Liver (tissue), 8 donors: ENCODE measurements at regions not wholly inside any gene's neighbourhood (a gene's known extent, or its start where the extent isn't known, plus 50 kb on each side); places are given as distances from the start of the nearest gene placed in this dataset.

Source experiments
- DNase-seq: peaks from one replicate; pipeline ENCODE4 v3.0.0-alpha.2; 2017; ENCODE audit warnings: low spot score
- H3K27ac ChIP-seq, 2 donors: one replicate each; pipeline ENCODE4 v1.7.0; 2013; ENCODE audit warnings: inconsistent platforms in 2 of 2, low read length in 2 of 2, control low read depth in 1 of 2, low read depth in 1 of 2, mild to moderate bottlenecking in 1 of 2
- H3K27me3 ChIP-seq, 4 donors: one replicate each; pipeline versions ENCODE4 v1.6.1 to v1.7.0; 2013; ENCODE audit warnings: low read length in 3 of 4, inconsistent platforms in 1 of 4, mild to moderate bottlenecking in 1 of 4, moderate library complexity in 1 of 4; ENCODE audit not compliant: control insufficient read depth in 4 of 4, insufficient read depth in 4 of 4
- H3K36me3 ChIP-seq, 4 donors: one replicate each; pipeline versions ENCODE4 v1.6.1 to v1.7.0; 2013; ENCODE audit warnings: low read length in 3 of 4, mild to moderate bottlenecking in 3 of 4, low read depth in 1 of 4, moderate library complexity in 1 of 4; ENCODE audit not compliant: control insufficient read depth in 4 of 4, insufficient read depth in 3 of 4
- H3K4me1 ChIP-seq, 4 donors: one replicate each; pipeline versions ENCODE4 v1.6.1 to v1.7.0; 2013; ENCODE audit warnings: low read length in 3 of 4, mild to moderate bottlenecking in 3 of 4, moderate library complexity in 1 of 4; ENCODE audit not compliant: control insufficient read depth in 4 of 4, insufficient read depth in 4 of 4
- H3K4me3 ChIP-seq, 3 donors: one replicate each; pipeline versions ENCODE4 v1.6.1 to v1.7.0; 2013; ENCODE audit warnings: low read length in 3 of 3, control low read depth in 1 of 3, low read depth in 1 of 3, mild to moderate bottlenecking in 1 of 3
- H3K9ac ChIP-seq, 2 donors: one replicate each; pipeline ENCODE4 v1.7.0; 2013; ENCODE audit warnings: low read length in 2 of 2, mild to moderate bottlenecking in 2 of 2, moderate library complexity in 2 of 2, control low read depth in 1 of 2, low read depth in 1 of 2
- H3K9me3 ChIP-seq, 4 donors: one replicate each; pipeline versions ENCODE4 v1.6.1 to v1.7.0; 2013; ENCODE audit warnings: low read length in 3 of 4; ENCODE audit not compliant: control insufficient read depth in 4 of 4
- ATF3 ChIP-seq: IDR thresholded peaks from 2 replicates; pipeline ENCODE4 v1.6.1; 2016; ENCODE audit warnings: antibody characterized with exemption
- CTCF ChIP-seq: fragments of 150-350 bp; IDR thresholded peaks from 2 replicates; pipeline ENCODE4 v1.5.1; 2017; ENCODE audit warnings: improper control_type of control experiment, low read depth, low read length; ENCODE audit not compliant: missing input control
- EGR1 ChIP-seq, 2 donors: IDR thresholded peaks; 2 replicates each; pipeline ENCODE4 v1.6.1; 2016 to 2018; ENCODE audit warnings: antibody characterized with exemption in 2 of 2, low read depth in 2 of 2
- FOXA1 ChIP-seq: IDR thresholded peaks from 2 replicates; pipeline ENCODE4 v1.6.1; 2016; ENCODE audit warnings: antibody characterized with exemption
- FOXA2 ChIP-seq: IDR thresholded peaks from 2 replicates; pipeline ENCODE4 v1.6.1; 2016; ENCODE audit warnings: antibody characterized with exemption
- GABPA ChIP-seq, 2 donors: IDR thresholded peaks in 1 of 2; conservative IDR thresholded peaks in 1 of 2; 2 replicates each; pipeline ENCODE4 v1.6.1; 2016; ENCODE audit warnings: antibody characterized with exemption in 2 of 2, mild to moderate bottlenecking in 1 of 2, moderate library complexity in 1 of 2
- HNF4A ChIP-seq, 2 donors: conservative IDR thresholded peaks; 2 replicates each; pipeline ENCODE4 v1.6.1; 2016; ENCODE audit warnings: antibody characterized with exemption in 2 of 2, mild to moderate bottlenecking in 2 of 2
- HNF4G ChIP-seq: IDR thresholded peaks from 2 replicates; pipeline ENCODE4 v1.6.1; 2016; ENCODE audit warnings: antibody characterized with exemption
- JUND ChIP-seq, 2 donors: IDR thresholded peaks; 2 replicates each; pipeline ENCODE4 v1.6.1; 2016; ENCODE audit warnings: antibody characterized with exemption in 2 of 2
- MAX ChIP-seq: IDR thresholded peaks from 2 replicates; pipeline ENCODE4 v1.6.1; 2016; ENCODE audit warnings: antibody characterized with exemption
- NR2F2 ChIP-seq: IDR thresholded peaks from 2 replicates; pipeline ENCODE4 v1.6.1; 2016; ENCODE audit warnings: antibody characterized with exemption
- RAD21 ChIP-seq, 2 donors: IDR thresholded peaks; 2 replicates each; pipeline ENCODE4 v1.6.1; 2016; ENCODE audit warnings: antibody characterized with exemption in 2 of 2, mild to moderate bottlenecking in 2 of 2
- RXRA ChIP-seq, 2 donors: IDR thresholded peaks; 2 replicates each; pipeline ENCODE4 v1.6.1; 2017 to 2018; ENCODE audit warnings: antibody characterized with exemption in 2 of 2, mild to moderate bottlenecking in 1 of 2
- SP1 ChIP-seq: IDR thresholded peaks from 2 replicates; pipeline ENCODE4 v1.6.1; 2018; ENCODE audit warnings: antibody characterized with exemption, mild to moderate bottlenecking
- TAF1 ChIP-seq: conservative IDR thresholded peaks from 2 replicates; pipeline ENCODE4 v1.6.1; 2016; ENCODE audit warnings: antibody characterized with exemption, mild to moderate bottlenecking
- YY1 ChIP-seq: IDR thresholded peaks from 2 replicates; pipeline ENCODE4 v1.6.1; 2016; ENCODE audit warnings: antibody characterized with exemption, mild to moderate bottlenecking
- ZBTB33 ChIP-seq: IDR thresholded peaks from 2 replicates; pipeline ENCODE4 v1.6.1; 2016; ENCODE audit warnings: antibody characterized with exemption
- WGBS: extraction: QIAGEN DNeasy Blood & Tissue Kit; methylation state at CpG from one replicate; pipeline ENCODE4 v1.1.7; 2013; 5-methylcytosine and 5-hydroxymethylcytosine counted together
- TF ChIP-seq, protein P1 (sequence below): IDR thresholded peaks from 2 replicates; pipeline ENCODE4 v1.6.1; 2016; ENCODE audit warnings: antibody characterized with exemption, mild to moderate bottlenecking
- donor health status: healthy.
- donor health status: healthy.
- donor health status: healthy.
- donor health status: healthy.
- donor health status: healthy.

GRCh38 chrX:137999071-137999470 is 433.1 kb downstream of the ZIC3 start (continued):
- TF ChIP-seq CTCF = no peak
- no peak for TF ChIP-seq RXRA (IDR thresholded peaks at IDR 0.05)
- TF ChIP-seq SP1 = no peak
- TF ChIP-seq RAD21 (IDR thresholded peaks at IDR 0.05) = no peak
- TF ChIP-seq NR2F2 = no peak
- no peak for TF ChIP-seq EGR1 (IDR thresholded peaks at IDR 0.05; ENCODE audit: low read depth in 2 of 2)

GRCh38 chrX:137999552-137999951 is 433.6 kb downstream of the ZIC3 start:
- H3K4me1 ChIP-seq = no peaks in the 10 kb centered on the region
- no peaks in the 10 kb centered on the region for H3K9me3 ChIP-seq
- no peak overlapping the region for H3K9ac ChIP-seq
- no peaks in the 10 kb centered on the region for H3K36me3 ChIP-seq
- WGBS = 54% methylated on average over 3 of the region's 3 CpGs
- peaks cover 0 to 2% (median 0%) of the 10 kb centered on the region in 4 donors for H3K27me3 ChIP-seq
- no peak for TF ChIP-seq FOXA1
- TF ChIP-seq SP1 = no peak
- no peak for TF ChIP-seq RAD21 (IDR thresholded peaks at IDR 0.05)
- no peak for TF ChIP-seq FOXA2
- no peak for TF ChIP-seq TAF1
- no peak for TF ChIP-seq YY1
- no peak for TF ChIP-seq EGR1 (IDR thresholded peaks at IDR 0.05; ENCODE audit: low read depth in 2 of 2)
- TF ChIP-seq ZBTB33 = no peak
- no peak for TF ChIP-seq ATF3
- no peak for TF ChIP-seq HNF4G
- DNase-seq = no peak
- no peak overlapping the region for H3K4me3 ChIP-seq
- H3K27ac ChIP-seq = no peak overlapping the region

- no peak for DNase-seq
- TF ChIP-seq SP1 (no peak), GABPA (IDR thresholded peaks at IDR 0.05 in 1 of 2, conservative IDR thresholded peaks at IDR 0.05 in 1 of 2) (no peak), YY1 (no peak), HNF4G (no peak), RXRA (IDR thresholded peaks at IDR 0.05) (no peak), JUND (IDR thresholded peaks at IDR 0.05) (no peak), CTCF (no peak), NR2F2 (no peak), HNF4A (conservative IDR thresholded peaks at IDR 0.05) (no peak), EGR1 (IDR thresholded peaks at IDR 0.05; ENCODE audit: low read depth in 2 of 2) (no peak), RAD21 (IDR thresholded peaks at IDR 0.05) (no peak), MAX (no peak), ZBTB33 (no peak)
- TF ChIP-seq, protein P1, sequence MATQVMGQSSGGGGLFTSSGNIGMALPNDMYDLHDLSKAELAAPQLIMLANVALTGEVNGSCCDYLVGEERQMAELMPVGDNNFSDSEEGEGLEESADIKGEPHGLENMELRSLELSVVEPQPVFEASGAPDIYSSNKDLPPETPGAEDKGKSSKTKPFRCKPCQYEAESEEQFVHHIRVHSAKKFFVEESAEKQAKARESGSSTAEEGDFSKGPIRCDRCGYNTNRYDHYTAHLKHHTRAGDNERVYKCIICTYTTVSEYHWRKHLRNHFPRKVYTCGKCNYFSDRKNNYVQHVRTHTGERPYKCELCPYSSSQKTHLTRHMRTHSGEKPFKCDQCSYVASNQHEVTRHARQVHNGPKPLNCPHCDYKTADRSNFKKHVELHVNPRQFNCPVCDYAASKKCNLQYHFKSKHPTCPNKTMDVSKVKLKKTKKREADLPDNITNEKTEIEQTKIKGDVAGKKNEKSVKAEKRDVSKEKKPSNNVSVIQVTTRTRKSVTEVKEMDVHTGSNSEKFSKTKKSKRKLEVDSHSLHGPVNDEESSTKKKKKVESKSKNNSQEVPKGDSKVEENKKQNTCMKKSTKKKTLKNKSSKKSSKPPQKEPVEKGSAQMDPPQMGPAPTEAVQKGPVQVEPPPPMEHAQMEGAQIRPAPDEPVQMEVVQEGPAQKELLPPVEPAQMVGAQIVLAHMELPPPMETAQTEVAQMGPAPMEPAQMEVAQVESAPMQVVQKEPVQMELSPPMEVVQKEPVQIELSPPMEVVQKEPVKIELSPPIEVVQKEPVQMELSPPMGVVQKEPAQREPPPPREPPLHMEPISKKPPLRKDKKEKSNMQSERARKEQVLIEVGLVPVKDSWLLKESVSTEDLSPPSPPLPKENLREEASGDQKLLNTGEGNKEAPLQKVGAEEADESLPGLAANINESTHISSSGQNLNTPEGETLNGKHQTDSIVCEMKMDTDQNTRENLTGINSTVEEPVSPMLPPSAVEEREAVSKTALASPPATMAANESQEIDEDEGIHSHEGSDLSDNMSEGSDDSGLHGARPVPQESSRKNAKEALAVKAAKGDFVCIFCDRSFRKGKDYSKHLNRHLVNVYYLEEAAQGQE = no peak
- Histone ChIP-seq H3K9ac (no peak overlapping the region), H3K4me3 (no peak overlapping the region), H3K4me1 (no peaks in the 10 kb centered on the region), H3K27ac (no peak overlapping the region), H3K9me3 (no peaks in the 10 kb centered on the region), H3K27me3 (peaks cover 0 to 2% (median 0%) of the 10 kb centered on the region in 4 donors), H3K36me3 (no peaks in the 10 kb centered on the region)
- 66% methylated on average over 1 of the region's 1 CpG for WGBS
These were observed 435.3 kb downstream of the ZIC3 start for GRCh38 chrX:138001226-138001625.
